GM06990 (cell line): ENCODE measurements at regions not wholly inside any gene's neighbourhood (a gene's known extent, or its start where the extent isn't known, plus 50 kb on each side); places are given as distances from the start of the nearest gene placed in this dataset.

Experiments
- DNase-seq: peaks from one replicate; pipeline ENCODE4 v3.0.0-alpha.2; 2011; ENCODE audit not compliant: insufficient read length; ENCODE audit errors: extremely low read depth
- H3K27me3 ChIP-seq: replicated peaks from 2 replicates; pipeline ENCODE4 v1.6.0; 2011; ENCODE audit warnings: low read length; ENCODE audit not compliant: control insufficient read depth, insufficient read depth
- H3K36me3 ChIP-seq: 2 replicates; pipeline ENCODE4 v1.5.1; 2011; ENCODE audit warnings: low read length; ENCODE audit not compliant: control insufficient read depth, insufficient read depth
- H3K4me3 ChIP-seq: replicated peaks from 2 replicates; pipeline ENCODE4 v1.5.1; 2011; ENCODE audit warnings: low read depth, mild to moderate bottlenecking, control low read depth, low read length
- TF ChIP-seq, protein P1 (sequence below): IDR thresholded peaks from 2 replicates; pipeline ENCODE4 v1.5.1; 2011; ENCODE audit warnings: low read length, control low read depth, mild to moderate bottlenecking, inconsistent platforms; ENCODE audit not compliant: insufficient read depth, poor library complexity, severe bottlenecking

DNA sequence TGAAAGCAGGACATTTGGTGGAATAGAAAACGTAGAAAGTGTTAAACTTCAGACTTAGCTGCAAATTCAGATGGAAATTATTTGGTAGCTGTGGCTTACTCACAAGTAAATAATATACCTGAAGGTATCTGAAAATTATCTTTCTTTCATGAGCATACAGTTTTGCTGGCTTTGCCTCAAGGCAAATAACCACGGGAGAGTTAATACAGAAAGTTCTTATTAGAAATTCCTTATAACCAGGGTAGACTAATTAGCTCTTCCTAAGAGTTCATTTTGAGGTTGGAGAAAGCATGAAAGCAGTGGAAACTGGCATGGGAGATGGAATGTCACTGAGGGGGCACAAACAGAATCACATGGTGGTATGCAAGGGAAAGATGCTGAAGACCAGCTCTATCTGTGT lies 217.5 kb downstream of the CD83 start:
- TF ChIP-seq, protein P1, sequence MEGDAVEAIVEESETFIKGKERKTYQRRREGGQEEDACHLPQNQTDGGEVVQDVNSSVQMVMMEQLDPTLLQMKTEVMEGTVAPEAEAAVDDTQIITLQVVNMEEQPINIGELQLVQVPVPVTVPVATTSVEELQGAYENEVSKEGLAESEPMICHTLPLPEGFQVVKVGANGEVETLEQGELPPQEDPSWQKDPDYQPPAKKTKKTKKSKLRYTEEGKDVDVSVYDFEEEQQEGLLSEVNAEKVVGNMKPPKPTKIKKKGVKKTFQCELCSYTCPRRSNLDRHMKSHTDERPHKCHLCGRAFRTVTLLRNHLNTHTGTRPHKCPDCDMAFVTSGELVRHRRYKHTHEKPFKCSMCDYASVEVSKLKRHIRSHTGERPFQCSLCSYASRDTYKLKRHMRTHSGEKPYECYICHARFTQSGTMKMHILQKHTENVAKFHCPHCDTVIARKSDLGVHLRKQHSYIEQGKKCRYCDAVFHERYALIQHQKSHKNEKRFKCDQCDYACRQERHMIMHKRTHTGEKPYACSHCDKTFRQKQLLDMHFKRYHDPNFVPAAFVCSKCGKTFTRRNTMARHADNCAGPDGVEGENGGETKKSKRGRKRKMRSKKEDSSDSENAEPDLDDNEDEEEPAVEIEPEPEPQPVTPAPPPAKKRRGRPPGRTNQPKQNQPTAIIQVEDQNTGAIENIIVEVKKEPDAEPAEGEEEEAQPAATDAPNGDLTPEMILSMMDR = no peak

DNA sequence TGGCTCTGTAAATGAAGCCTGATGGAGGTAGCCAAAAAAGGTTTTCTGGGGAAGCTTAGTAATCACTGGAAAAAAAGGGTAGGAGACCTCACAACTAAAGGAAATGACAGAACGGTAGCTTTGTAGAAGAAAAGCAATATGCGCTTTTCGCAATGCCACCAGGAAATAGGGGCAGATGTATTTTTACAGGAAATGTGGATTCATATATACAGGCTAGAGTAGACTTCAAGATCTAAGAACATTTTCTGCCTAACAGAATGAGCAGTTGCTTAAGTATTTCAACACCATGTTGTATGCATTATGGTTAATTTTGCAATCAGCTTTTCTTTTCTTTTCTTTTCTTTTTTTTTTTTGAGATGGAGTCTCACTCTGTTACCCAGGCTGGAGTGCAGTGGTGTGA lies 219.6 kb downstream of the CD83 start:
- Histone ChIP-seq H3K4me3 (no peak overlapping the region), H3K27me3 (no peaks in the 10 kb centered on the region), H3K36me3 (no peaks in the 10 kb centered on the region)
- TF ChIP-seq, protein P1 = no peak
- DNase-seq = no peak

More for the DNA sequence above, 217.5 kb downstream of the CD83 start:
- H3K27me3 ChIP-seq = no peaks in the 10 kb centered on the region
- no peak overlapping the region for H3K4me3 ChIP-seq
- no peak for DNase-seq
- no peaks in the 10 kb centered on the region for H3K36me3 ChIP-seq

DNA sequence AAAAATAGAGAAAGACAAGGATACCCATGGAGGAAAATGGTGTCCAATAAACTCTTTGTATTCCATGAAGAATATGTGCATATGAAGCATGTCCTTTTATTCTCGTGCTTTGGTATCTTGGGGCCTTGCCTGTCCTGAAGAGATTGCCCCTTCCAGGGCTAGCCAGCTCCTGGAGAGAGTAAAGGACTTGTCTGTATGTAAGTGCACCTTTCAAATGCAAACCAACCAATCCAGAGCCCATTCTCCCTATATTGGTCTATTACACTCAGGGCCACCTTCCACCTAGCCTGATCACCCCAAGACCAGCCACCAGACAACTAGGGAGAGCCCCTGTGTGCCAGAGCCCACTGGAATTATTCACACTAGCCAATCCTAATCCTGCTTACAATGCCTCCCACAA lies 221.6 kb downstream of the CD83 start:
- H3K27me3 ChIP-seq = no peaks in the 10 kb centered on the region; the same call in 1 of the 2 replicates
- TF ChIP-seq, protein P1 = no peak
- no peaks in the 10 kb centered on the region for H3K36me3 ChIP-seq
- no peak overlapping the region for H3K4me3 ChIP-seq
- no peak for DNase-seq

DNA sequence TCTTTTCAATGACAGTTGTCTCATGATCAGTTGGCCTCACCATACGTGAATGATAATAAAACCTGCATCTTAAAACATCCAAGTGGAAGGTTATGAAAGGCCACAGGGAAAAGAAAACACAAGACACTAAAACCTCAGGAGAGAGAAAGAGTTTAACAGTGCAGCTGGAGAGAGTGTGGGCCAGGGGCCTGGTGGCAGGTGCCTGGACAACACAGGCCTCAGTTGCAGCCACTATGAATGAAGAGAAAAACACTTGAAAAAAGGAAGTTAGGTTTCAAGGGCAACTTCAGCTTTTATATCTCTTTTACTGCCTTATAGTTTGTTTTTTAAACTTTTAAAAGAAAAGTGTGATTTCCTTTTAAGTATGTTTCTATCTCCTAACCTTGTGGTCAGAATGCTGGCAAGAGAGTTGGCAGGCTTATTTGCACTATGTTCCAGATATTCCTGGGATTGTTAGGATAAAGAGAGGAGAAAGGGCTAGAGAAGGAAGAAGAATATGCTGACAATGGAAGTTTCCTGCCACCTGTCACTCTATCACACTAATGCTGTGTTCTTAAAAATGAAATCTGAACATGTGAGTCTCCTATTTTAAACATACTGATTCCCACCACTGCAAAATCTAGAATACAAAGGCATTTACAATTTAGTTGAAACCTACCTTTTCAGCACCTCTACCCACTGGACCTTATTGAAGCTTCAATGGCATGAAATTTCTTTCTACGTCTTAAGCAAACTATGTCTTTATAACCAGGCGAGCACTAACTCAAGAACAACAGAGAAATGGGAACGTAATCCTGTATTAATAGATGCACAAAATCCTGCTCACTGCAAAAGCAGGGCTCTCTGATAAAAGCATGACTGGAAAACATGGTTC lies 222.4 kb downstream of the CD83 start:
- no peaks in the 10 kb centered on the region; the same call in 1 of the 2 replicates for H3K27me3 ChIP-seq
- no peak overlapping the region for H3K4me3 ChIP-seq
- TF ChIP-seq, protein P1 = no peak
- no peak for DNase-seq
- H3K36me3 ChIP-seq = no peaks in the 10 kb centered on the region

DNA sequence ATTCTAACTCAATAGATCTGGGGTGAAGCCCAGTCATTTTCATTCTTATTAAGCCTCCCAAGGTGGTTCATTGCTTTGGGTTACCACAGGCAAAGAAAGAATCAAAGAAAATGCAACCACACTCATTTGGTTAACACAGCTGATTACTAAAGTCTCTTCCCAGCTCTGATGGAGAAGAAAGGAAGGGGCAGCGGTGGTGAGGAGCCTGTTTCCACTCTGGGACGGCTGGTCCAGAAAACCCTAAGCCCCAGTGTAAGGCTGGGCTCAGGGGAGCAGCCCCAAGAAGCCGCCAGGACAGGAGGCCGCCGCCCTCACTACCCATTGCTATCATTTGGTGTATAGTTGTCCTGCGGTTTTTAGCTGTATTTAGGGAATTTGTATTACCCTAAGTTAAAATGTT lies 226.9 kb downstream of the CD83 start:
- H3K27me3 ChIP-seq = no peaks in the 10 kb centered on the region; the same call in 1 of the 2 replicates
- DNase-seq = no peak
- no peaks in the 10 kb centered on the region for H3K36me3 ChIP-seq
- TF ChIP-seq, protein P1 = no peak
- H3K4me3 ChIP-seq = no peak overlapping the region
